ENCODE measurements at regions not wholly inside any gene's neighbourhood (a gene's known extent, or its start where the extent isn't known, plus 50 kb on each side); places are given as distances from the start of the nearest gene placed in this dataset.
A peak's percentile ranks its signal among the peaks of the same experiment; 100 is the strongest.

- DNase-seq, result peak; percentile 72
Observed at GRCh38 chr3:159804726-159805410, 183.8 kb upstream of the IL12A start.

DNA sequence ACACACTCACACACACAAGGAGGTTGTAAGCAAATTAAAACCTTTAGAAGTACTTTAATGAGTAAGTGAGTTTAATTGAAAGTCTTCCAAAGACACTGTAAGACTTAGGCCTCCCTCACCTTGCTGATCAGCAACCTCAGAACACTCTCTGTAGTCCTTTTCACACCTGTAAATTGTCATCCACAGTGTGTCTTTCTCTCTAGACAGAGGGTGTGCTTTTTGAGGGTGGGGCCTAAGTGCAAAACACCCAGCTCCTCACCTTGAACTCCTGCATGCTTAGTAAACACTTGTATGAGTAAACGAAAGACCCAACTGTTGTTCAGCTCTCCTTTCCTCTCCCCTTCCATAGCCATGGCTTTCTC lies 183.2 kb upstream of the IL12A start:
- no peak for DNase-seq

DNA sequence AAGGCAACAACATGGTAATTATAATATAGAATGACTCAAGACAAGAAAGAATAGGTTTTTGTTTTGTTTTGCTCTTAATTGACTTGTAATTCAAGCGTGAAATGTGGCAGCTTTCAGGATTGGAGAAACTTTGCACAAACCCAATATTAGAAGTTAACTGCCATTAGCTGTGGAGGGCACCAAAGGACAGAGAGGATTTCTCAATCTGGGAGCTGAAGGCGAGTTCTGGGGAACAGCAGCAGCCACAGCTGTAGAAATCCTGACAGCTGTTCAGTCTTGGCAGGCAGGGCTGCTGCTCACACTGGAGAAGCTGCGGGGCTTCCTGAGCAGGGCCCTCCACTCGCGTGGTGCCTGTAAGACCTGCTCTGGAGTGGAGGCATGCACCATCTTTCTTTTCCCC lies 182.2 kb upstream of the IL12A start:
- no peak for DNase-seq

GRCh38 chr3:159807137-159808040 lies 181.2 kb upstream of the IL12A start:
- DNase-seq, result peak; percentile 16

DNA sequence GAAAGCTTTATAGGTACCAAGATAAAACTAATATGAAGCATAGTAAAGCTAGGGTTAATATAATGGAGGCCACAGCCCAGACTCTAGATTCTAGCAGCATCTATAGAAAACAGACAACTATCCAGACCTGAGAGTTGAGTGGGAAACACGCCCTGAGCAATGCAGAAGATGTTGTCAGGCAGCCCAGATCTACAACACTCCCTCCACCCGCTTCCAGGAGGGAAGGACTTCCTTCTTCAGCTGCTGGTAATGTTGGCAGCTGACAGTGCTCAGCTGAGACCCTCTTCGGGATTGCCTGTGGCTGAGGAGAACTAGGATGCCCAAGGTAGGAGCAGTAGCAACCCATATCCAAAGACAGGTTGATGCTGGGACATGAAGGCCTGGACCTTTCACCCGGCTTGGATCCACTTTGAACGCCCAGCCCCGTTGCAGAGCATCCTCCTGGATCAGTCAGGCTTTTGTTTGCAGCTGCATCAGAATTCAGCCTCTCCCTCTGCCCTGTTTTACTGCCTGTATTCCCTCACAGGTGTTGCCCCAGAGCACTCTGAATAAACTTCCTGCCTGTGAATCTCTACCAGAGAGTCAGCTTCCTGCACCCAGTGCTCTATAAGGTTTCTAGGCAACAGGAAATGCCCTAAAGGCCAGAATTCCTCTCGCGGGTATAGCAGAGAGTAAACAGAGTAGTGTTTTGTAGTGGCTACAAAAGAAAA lies 174.7 kb upstream of the IL12A start:
- DNase-seq, result peak; percentile 66

DNA sequence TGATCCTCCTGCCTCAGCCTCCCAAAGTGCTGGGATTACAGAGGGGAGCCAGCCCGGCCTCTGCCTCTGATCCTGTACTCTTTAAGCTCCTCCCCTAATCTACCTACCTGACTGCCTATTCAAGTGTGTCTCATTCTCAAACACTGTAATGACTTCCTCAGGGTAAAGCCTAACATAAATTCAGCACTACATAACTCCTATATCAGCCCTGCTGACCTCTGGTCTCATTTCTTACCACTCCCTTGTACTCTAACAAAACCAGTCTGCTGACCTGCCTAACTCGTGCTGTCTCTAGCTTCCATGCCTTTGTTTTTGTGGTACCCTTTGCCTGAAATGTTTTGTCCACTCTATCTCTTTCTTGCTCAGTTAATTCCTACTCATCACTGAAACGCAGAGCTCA lies 172.1 kb upstream of the IL12A start:
- DNase-seq, result no peak

DNA sequence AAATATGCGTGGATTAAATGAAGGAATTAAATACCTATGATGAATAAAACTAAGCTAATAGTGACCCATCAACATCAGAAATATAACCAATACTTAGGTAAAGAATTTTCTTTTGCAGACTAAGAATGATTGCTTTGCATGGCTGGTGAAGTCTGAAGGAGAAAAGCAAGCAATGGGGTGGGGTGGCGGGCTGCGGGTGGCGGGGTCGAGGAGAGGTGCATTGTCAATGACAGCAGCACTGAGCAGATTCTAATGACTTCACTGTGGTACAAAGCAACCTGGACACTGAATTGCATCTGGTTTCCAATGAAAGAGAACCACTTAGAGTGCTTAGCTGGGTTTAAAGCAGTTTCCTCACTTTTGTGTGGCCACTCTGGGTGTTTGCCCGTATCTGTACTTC lies 171.5 kb upstream of the IL12A start:
- DNase-seq, result no peak

DNA sequence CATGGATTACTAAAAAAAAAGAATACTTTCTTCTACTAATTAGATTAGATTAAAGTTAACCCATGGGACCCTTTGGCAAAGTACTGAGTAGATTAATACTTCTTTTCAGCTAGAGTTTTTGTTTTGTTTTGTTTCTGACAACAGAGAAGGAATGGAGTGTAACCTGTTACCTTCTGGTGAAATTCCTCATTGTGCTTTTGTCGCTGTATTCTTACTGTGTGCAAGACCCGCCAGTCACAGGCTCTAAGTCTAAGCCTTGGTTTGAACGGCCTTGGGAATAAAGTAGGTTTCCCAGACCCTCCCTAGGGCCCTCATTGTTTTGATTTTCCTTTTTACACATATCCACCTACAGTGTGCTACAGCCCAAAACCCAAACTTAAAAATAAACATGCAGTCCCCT lies 171.1 kb upstream of the IL12A start:
- no peak for DNase-seq

DNA sequence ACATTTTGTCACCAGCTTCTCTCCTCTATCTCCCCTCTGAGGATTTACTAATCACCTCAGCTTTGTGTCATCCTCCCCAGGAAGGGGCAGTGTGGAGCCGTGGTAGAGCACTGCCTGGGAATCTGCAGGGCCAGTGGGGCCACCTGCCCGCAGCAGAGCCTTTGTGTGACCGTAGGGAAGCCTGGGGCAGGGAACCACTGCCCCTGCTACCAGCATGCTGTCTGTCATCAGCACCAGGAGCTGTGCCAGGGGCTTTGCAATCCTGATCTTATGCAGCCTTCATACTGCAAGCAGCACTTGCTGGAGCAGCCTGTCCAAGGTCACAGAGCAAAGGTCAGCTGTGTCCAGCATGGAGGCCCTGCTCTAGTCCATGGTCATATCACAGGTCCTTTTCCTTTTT lies 170.2 kb upstream of the IL12A start:
- DNase-seq, result no peak

- DNase-seq, result no peak
Observed at GRCh38 chr3:159818997-159819500, 169.6 kb upstream of the IL12A start.

- DNase-seq, result no peak
Observed at GRCh38 chr3:159819676-159820075, 169.0 kb upstream of the IL12A start.

GRCh38 chr3:159821110-159821509 lies 167.5 kb upstream of the IL12A start:
- no peak for DNase-seq

DNA sequence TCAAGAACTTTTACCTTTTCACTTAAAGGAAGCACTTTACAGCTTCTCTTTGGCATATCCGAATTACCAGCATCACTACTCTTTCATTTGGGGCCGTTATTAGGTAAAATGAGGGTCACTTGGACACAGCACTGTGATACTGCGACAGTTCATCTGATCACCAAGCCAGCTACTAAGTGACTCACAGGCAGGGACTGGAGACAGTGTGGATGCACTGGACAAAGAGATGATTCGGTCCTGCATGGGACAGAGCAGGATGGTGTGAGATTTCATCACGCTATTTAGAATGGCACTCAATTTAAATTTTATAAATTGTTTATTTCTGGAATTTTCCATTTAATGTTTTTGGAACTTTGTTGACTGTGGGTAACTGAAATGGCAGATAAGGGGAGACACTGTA lies 166.9 kb upstream of the IL12A start:
- no peak for DNase-seq

DNA sequence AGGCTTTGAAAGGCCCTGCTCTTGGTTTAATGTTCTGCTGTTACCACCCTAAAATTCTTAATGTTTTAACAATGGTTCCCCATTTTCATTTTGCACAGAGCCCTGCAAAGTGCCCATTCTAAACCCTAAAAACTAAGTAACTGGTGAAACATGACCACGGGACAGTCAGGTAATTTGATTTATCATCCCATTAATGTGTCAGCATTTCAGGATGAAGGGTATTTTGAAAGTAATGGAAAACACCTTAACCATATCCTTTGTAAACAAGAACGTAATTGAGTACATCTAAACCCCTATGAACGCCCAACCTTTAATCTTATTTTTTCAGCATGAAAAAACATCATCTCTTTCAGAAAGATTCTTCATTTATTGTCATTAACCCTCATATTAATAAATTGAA lies 164.9 kb upstream of the IL12A start:
- DNase-seq, result no peak

- peak; percentile 62 for DNase-seq
Observed at GRCh38 chr3:159824333-159824732, 164.3 kb upstream of the IL12A start.

GRCh38 chr3:159825216-159825854 lies 163.3 kb upstream of the IL12A start:
- peak; percentile 10 for DNase-seq

- DNase-seq, result peak; percentile 72
Observed at GRCh38 chr3:159828542-159828943, 160.1 kb upstream of the IL12A start.

DNA sequence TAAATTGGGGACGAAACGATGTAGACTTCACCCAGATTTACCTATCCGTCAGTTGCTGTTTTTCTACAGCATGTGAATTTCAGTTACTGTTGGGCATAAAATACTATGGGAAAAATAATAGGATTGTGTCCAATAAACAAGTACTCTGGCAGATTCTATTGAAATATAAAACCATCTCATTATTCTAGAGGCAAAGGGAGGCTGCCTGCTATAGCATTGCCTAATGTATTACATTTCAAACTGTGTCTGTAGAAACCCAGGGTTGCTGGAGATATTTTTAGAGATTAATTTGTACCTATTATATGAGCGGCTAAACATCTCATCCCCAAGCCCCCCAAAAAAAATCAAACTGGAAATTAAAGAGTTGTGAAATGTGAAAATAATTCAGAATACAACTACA lies 159.6 kb upstream of the IL12A start:
- peak; percentile 35 for DNase-seq

DNA sequence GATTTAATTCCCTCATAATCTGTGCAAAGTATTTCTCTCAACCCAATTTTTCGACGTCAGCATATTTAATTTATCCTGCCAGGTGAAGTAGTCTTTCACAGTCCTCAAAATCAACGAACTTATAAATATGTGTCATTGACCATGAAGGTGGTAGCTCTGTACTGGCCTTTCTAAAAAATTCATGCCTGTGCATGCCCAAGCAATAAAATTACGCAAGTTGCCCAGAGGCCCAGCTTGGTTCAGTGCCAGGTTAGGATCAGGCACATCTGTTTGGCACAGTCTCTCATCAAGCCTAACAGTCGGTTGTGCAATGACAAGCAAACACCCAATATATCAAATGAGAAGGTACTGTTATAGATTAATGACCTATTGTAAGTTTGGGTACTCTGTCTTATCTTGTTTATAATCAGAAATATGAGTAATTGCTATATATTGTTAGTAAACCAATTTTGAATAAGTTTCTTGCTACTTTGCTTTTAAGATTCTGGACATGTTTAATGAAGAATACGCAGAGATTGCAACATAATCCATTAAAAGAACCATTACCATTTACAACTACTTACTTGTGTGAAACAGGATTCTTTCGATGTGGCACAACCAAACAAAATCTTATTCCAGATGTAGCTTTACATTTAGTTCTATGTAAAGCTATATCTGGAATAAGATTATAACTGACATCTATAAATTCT lies 159.0 kb upstream of the IL12A start:
- DNase-seq, result peak; percentile 96

GRCh38 chr3:159830523-159831154 lies 158.0 kb upstream of the IL12A start:
- DNase-seq, result peak; percentile 47

- DNase-seq, result no peak
Observed at GRCh38 chr3:159831466-159831865, 157.2 kb upstream of the IL12A start.

DNA sequence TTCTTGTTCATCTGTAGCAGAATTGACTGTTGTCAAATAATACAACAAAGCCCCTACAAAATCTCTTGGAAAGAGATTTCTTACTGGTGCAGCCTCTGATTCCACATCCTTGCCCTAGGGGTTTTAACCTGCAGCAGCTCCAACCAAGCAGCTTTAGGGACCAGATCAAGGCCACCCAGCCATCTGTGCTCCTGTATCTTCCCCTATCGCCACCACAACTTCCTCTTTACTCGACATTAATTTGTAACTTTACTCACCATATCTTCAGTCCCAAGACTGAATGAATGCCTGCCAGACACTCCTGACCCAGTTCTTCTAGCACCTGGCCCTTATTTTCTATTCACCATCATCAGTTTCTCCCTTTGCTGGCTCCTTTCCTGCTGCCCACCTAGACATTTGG lies 156.6 kb upstream of the IL12A start:
- DNase-seq, result no peak

Measured in NCI-H510A treated with DMSO at 0.1 percent for 48 hours (cell line).